Liver (tissue), 7 donors: ENCODE measurements at regions not wholly inside any gene's neighbourhood (a gene's known extent, or its start where the extent isn't known, plus 50 kb on each side); places are given as distances from the start of the nearest gene placed in this dataset.

Source experiments
- DNase-seq: peaks from one replicate; pipeline ENCODE4 v3.0.0-alpha.2; 2017; ENCODE audit warnings: low spot score
- H3K27ac ChIP-seq, 2 donors: one replicate each; pipeline ENCODE4 v1.7.0; 2013; ENCODE audit warnings: inconsistent platforms in 2 of 2, low read length in 2 of 2, control low read depth in 1 of 2, low read depth in 1 of 2, mild to moderate bottlenecking in 1 of 2
- H3K27me3 ChIP-seq, 4 donors: one replicate each; pipeline versions ENCODE4 v1.6.1 to v1.7.0; 2013; ENCODE audit warnings: low read length in 3 of 4, inconsistent platforms in 1 of 4, mild to moderate bottlenecking in 1 of 4, moderate library complexity in 1 of 4; ENCODE audit not compliant: control insufficient read depth in 4 of 4, insufficient read depth in 4 of 4
- H3K36me3 ChIP-seq, 4 donors: one replicate each; pipeline versions ENCODE4 v1.6.1 to v1.7.0; 2013; ENCODE audit warnings: low read length in 3 of 4, mild to moderate bottlenecking in 3 of 4, low read depth in 1 of 4, moderate library complexity in 1 of 4; ENCODE audit not compliant: control insufficient read depth in 4 of 4, insufficient read depth in 3 of 4
- H3K4me1 ChIP-seq, 4 donors: one replicate each; pipeline versions ENCODE4 v1.6.1 to v1.7.0; 2013; ENCODE audit warnings: low read length in 3 of 4, mild to moderate bottlenecking in 3 of 4, moderate library complexity in 1 of 4; ENCODE audit not compliant: control insufficient read depth in 4 of 4, insufficient read depth in 4 of 4
- H3K4me3 ChIP-seq, 3 donors: one replicate each; pipeline versions ENCODE4 v1.6.1 to v1.7.0; 2013; ENCODE audit warnings: low read length in 3 of 3, control low read depth in 1 of 3, low read depth in 1 of 3, mild to moderate bottlenecking in 1 of 3
- H3K9ac ChIP-seq, 2 donors: one replicate each; pipeline ENCODE4 v1.7.0; 2013; ENCODE audit warnings: low read length in 2 of 2, mild to moderate bottlenecking in 2 of 2, moderate library complexity in 2 of 2, control low read depth in 1 of 2, low read depth in 1 of 2
- H3K9me3 ChIP-seq, 4 donors: one replicate each; pipeline versions ENCODE4 v1.6.1 to v1.7.0; 2013; ENCODE audit warnings: low read length in 3 of 4; ENCODE audit not compliant: control insufficient read depth in 4 of 4
- EGR1 ChIP-seq, 2 donors: IDR thresholded peaks; 2 replicates each; pipeline ENCODE4 v1.6.1; 2016 to 2018; ENCODE audit warnings: antibody characterized with exemption in 2 of 2, low read depth in 2 of 2
- FOXA2 ChIP-seq: IDR thresholded peaks from 2 replicates; pipeline ENCODE4 v1.6.1; 2016; ENCODE audit warnings: antibody characterized with exemption
- GABPA ChIP-seq, 2 donors: IDR thresholded peaks in 1 of 2; conservative IDR thresholded peaks in 1 of 2; 2 replicates each; pipeline ENCODE4 v1.6.1; 2016; ENCODE audit warnings: antibody characterized with exemption in 2 of 2, mild to moderate bottlenecking in 1 of 2, moderate library complexity in 1 of 2
- HNF4G ChIP-seq: IDR thresholded peaks from 2 replicates; pipeline ENCODE4 v1.6.1; 2016; ENCODE audit warnings: antibody characterized with exemption
- JUND ChIP-seq, 2 donors: IDR thresholded peaks; 2 replicates each; pipeline ENCODE4 v1.6.1; 2016; ENCODE audit warnings: antibody characterized with exemption in 2 of 2
- NR2F2 ChIP-seq: IDR thresholded peaks from 2 replicates; pipeline ENCODE4 v1.6.1; 2016; ENCODE audit warnings: antibody characterized with exemption
- RAD21 ChIP-seq, 2 donors: IDR thresholded peaks; 2 replicates each; pipeline ENCODE4 v1.6.1; 2016; ENCODE audit warnings: antibody characterized with exemption in 2 of 2, mild to moderate bottlenecking in 2 of 2
- REST ChIP-seq: IDR thresholded peaks from 2 replicates; pipeline ENCODE4 v1.6.1; 2016; ENCODE audit warnings: antibody characterized with exemption, mild to moderate bottlenecking
- SP1 ChIP-seq: IDR thresholded peaks from 2 replicates; pipeline ENCODE4 v1.6.1; 2018; ENCODE audit warnings: antibody characterized with exemption, mild to moderate bottlenecking
- TAF1 ChIP-seq: conservative IDR thresholded peaks from 2 replicates; pipeline ENCODE4 v1.6.1; 2016; ENCODE audit warnings: antibody characterized with exemption, mild to moderate bottlenecking
- WGBS: extraction: QIAGEN DNeasy Blood & Tissue Kit; methylation state at CpG from one replicate; pipeline ENCODE4 v1.1.7; 2013; 5-methylcytosine and 5-hydroxymethylcytosine counted together
- TF ChIP-seq, protein P1 (sequence below): IDR thresholded peaks from 2 replicates; pipeline ENCODE4 v1.6.1; 2016; ENCODE audit warnings: antibody characterized with exemption
- TF ChIP-seq, protein P2 (sequence below): IDR thresholded peaks from 2 replicates; pipeline ENCODE4 v1.6.1; 2016; ENCODE audit warnings: antibody characterized with exemption
- donor health status: healthy.
- donor health status: healthy.
- donor health status: healthy.
- donor health status: healthy.

- H3K9ac ChIP-seq: no peak overlapping the region
- no peak overlapping the region for H3K27ac ChIP-seq
- 76% methylated on average over 3 of the region's 3 CpGs for WGBS
- H3K4me1 ChIP-seq: peaks cover 0 to 12% (median 6%) of the 10 kb centered on the region in 4 donors
- DNase-seq: no peak
- no peaks in the 10 kb centered on the region for H3K27me3 ChIP-seq
- no peaks in the 10 kb centered on the region for H3K36me3 ChIP-seq
- TF ChIP-seq RAD21 (IDR thresholded peaks at IDR 0.05) (no peak), NR2F2 (no peak), GABPA (IDR thresholded peaks at IDR 0.05 in 1 of 2, conservative IDR thresholded peaks at IDR 0.05 in 1 of 2) (no peak), FOXA2 (no peak), SP1 (no peak), JUND (IDR thresholded peaks at IDR 0.05) (no peak)
- TF ChIP-seq, protein P1, sequence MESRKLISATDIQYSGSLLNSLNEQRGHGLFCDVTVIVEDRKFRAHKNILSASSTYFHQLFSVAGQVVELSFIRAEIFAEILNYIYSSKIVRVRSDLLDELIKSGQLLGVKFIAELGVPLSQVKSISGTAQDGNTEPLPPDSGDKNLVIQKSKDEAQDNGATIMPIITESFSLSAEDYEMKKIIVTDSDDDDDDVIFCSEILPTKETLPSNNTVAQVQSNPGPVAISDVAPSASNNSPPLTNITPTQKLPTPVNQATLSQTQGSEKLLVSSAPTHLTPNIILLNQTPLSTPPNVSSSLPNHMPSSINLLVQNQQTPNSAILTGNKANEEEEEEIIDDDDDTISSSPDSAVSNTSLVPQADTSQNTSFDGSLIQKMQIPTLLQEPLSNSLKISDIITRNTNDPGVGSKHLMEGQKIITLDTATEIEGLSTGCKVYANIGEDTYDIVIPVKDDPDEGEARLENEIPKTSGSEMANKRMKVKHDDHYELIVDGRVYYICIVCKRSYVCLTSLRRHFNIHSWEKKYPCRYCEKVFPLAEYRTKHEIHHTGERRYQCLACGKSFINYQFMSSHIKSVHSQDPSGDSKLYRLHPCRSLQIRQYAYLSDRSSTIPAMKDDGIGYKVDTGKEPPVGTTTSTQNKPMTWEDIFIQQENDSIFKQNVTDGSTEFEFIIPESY: no peak
- H3K4me3 ChIP-seq: no peak overlapping the region
- H3K9me3 ChIP-seq: no peaks in the 10 kb centered on the region
Measured at GRCh38 chr13:97583907-97584497, 150.0 kb downstream of the RAP2A start.

DNA sequence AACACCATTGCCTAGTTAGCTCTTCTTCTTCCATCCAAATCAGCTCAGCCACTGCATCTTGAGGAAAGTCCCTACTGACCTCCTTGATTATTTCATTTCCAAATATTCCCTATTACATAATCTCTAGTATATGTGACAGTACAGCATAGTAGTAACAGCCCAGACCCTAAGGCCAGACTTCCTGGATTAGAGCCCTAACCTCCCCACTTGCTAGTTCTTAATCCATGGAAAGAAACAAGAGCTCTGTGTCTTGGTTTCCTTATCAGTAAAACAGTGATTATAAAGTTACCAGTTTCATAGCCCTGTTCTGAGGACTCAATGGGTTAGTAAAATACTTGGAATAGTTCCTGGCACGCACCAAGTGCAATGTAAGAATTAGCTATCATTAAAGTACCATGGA, 153.0 kb downstream of the RAP2A start:
- peaks cover 0 to 4% (median 1%) of the 10 kb centered on the region in 4 donors for H3K4me1 ChIP-seq
- no peak overlapping the region for H3K4me3 ChIP-seq
- H3K9ac ChIP-seq: no peak overlapping the region
- no peak for TF ChIP-seq NR2F2
- no peak for TF ChIP-seq TAF1
- TF ChIP-seq, protein P2, sequence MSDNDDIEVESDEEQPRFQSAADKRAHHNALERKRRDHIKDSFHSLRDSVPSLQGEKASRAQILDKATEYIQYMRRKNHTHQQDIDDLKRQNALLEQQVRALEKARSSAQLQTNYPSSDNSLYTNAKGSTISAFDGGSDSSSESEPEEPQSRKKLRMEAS: no peak
- TF ChIP-seq REST: no peak
- no peak for TF ChIP-seq HNF4G
- TF ChIP-seq FOXA2: no peak
- TF ChIP-seq EGR1 (IDR thresholded peaks at IDR 0.05; ENCODE audit: low read depth in 2 of 2): no peak
- H3K36me3 ChIP-seq: no peaks in the 10 kb centered on the region
- no peaks in the 10 kb centered on the region for H3K27me3 ChIP-seq
- H3K27ac ChIP-seq: no peak overlapping the region
- WGBS: 85% methylated on average over 1 of the region's 1 CpG
- no peaks in the 10 kb centered on the region for H3K9me3 ChIP-seq
- no peak for DNase-seq

DNA sequence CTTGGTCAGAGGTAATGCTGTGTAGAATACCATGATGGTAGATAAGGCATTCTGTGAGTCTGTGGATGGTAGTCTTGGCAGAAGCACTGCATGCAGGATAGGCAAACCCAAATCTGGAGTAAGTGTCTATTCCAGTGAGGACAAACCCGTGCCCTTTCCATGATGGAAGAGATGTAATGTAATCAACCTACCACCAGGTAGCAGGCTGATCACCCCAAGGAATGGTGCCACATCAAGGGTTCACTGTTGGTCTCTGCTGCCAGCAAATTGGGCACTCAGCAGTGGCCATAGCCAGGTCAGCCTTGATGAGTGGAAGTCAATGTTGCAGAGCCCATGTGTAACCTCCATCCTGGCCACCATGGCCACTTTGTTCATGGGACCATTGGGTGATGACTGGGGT, 155.0 kb downstream of the RAP2A start:
- peak in 1 of 2 donors; percentile 4 for TF ChIP-seq RAD21 (IDR thresholded peaks at IDR 0.05)
- TF ChIP-seq EGR1 (IDR thresholded peaks at IDR 0.05; ENCODE audit: low read depth in 2 of 2): no peak
- TF ChIP-seq, protein P2: no peak
- TF ChIP-seq SP1: no peak
- H3K9ac ChIP-seq: no peak overlapping the region
- H3K4me1 ChIP-seq: peaks cover 0 to 2% (median 0%) of the 10 kb centered on the region in 4 donors
- DNase-seq: no peak
- no peaks in the 10 kb centered on the region for H3K27me3 ChIP-seq
- H3K36me3 ChIP-seq: no peaks in the 10 kb centered on the region
- H3K4me3 ChIP-seq: no peak overlapping the region
- 79% methylated on average over 1 of the region's 1 CpG for WGBS
- no peak overlapping the region for H3K27ac ChIP-seq
- H3K9me3 ChIP-seq: no peaks in the 10 kb centered on the region
